CD4-positive, alpha-beta T cell treated with Interleukin-4 for 1 hour (primary cell): ENCODE measurements at regions not wholly inside any gene's neighbourhood (a gene's known extent, or its start where the extent isn't known, plus 50 kb on each side); places are given as distances from the start of the nearest gene placed in this dataset.

Experiments
- DNase-seq, 2 donors: peaks; one replicate each; pipeline ENCODE4 v3.0.0-alpha.2; 2020 to 2022

GRCh38 chr14:58697930-58698642, 60.3 kb downstream of the DACT1 start:
- no peak for DNase-seq

GRCh38 chr14:58699681-58700205, 62.0 kb downstream of the DACT1 start:
- no peak for DNase-seq

- no peak for DNase-seq
These were observed 63.4 kb downstream of the DACT1 start for GRCh38 chr14:58701156-58701555.

GRCh38 chr14:58701604-58702003, 63.8 kb downstream of the DACT1 start:
- DNase-seq: no peak

- no peak for DNase-seq
These were observed 64.8 kb downstream of the DACT1 start for GRCh38 chr14:58702441-58703160.

GRCh38 chr14:58703161-58703506, 65.4 kb downstream of the DACT1 start:
- DNase-seq: no peak

GRCh38 chr14:58705066-58705465, 67.3 kb downstream of the DACT1 start:
- DNase-seq: no peak

GRCh38 chr14:58707949-58708348, 70.2 kb downstream of the DACT1 start:
- no peak for DNase-seq

- no peak for DNase-seq
These were observed 72.2 kb downstream of the DACT1 start for GRCh38 chr14:58709949-58710348.

- no peak for DNase-seq
These were observed 73.6 kb downstream of the DACT1 start for GRCh38 chr14:58711382-58711781.

- DNase-seq: no peak
These were observed 74.6 kb downstream of the DACT1 start for GRCh38 chr14:58712357-58712756.

- DNase-seq: no peak
These were observed 75.9 kb downstream of the DACT1 start for GRCh38 chr14:58713677-58714076.

- no peak for DNase-seq
These were observed 78.9 kb downstream of the DACT1 start for GRCh38 chr14:58716706-58717105.

- DNase-seq: no peak
These were observed 79.4 kb downstream of the DACT1 start for GRCh38 chr14:58717211-58717610.

GRCh38 chr14:58717813-58718212, 80.1 kb downstream of the DACT1 start:
- no peak for DNase-seq

GRCh38 chr14:58718226-58719205, 80.8 kb downstream of the DACT1 start:
- no peak for DNase-seq

GRCh38 chr14:58721723-58722122, 84.0 kb downstream of the DACT1 start:
- DNase-seq: no peak

GRCh38 chr14:58722441-58722840, 84.7 kb downstream of the DACT1 start:
- DNase-seq: no peak

- DNase-seq: no peak
These were observed 86.4 kb downstream of the DACT1 start for GRCh38 chr14:58724206-58724605.

- no peak for DNase-seq
These were observed 86.9 kb downstream of the DACT1 start for GRCh38 chr14:58724702-58725101.

GRCh38 chr14:58725226-58725625, 87.5 kb downstream of the DACT1 start:
- no peak for DNase-seq

GRCh38 chr14:58725871-58726270, 88.1 kb downstream of the DACT1 start:
- no peak for DNase-seq

- no peak for DNase-seq
These were observed 93.2 kb downstream of the DACT1 start for GRCh38 chr14:58730792-58731464.
